Left lung (tissue), 4 donors: ENCODE measurements at regions not wholly inside any gene's neighbourhood (a gene's known extent, or its start where the extent isn't known, plus 50 kb on each side); places are given as distances from the start of the nearest gene placed in this dataset.

Source experiments
- ATAC-seq: fragments of 200-7000 bp; cut with Tn5 transposase; one replicate; pipeline ENCODE4 v1.9.1; 2020; ENCODE audit warnings: moderate library complexity
- DNase-seq, 4 donors: peaks; one replicate each; pipeline ENCODE4 v3.0.0-alpha.2; 2013 to 2020
- H3K27ac ChIP-seq, 2 donors: fragments of 200-600 bp; sonication (generic) in 1 of 2; one replicate each; pipeline versions ENCODE4 v1.5.0 to v1.8.0; 2020 to 2021
- H3K27me3 ChIP-seq, 2 donors: fragments of 200-600 bp; sonication (generic) in 1 of 2; one replicate each; pipeline versions ENCODE4 v1.5.0 to v1.8.0; 2020 to 2021
- H3K36me3 ChIP-seq, 2 donors: fragments of 200-600 bp; sonication (generic) in 1 of 2; one replicate each; pipeline versions ENCODE4 v1.5.0 to v1.8.0; 2020 to 2021
- H3K4me1 ChIP-seq, 2 donors: fragments of 200-600 bp; one replicate each; pipeline ENCODE4 v1.8.0; 2021
- H3K4me3 ChIP-seq, 2 donors: fragments of 200-600 bp; sonication (generic) in 1 of 2; one replicate each; pipeline versions ENCODE4 v1.5.0 to v1.8.0; 2020 to 2021; ENCODE audit warnings: mild to moderate bottlenecking in 1 of 2
- H3K9me3 ChIP-seq, 2 donors: fragments of 200-600 bp; sonication (generic) in 1 of 2; one replicate each; pipeline versions ENCODE4 v1.5.0 to v1.8.0; 2020 to 2021
- CTCF ChIP-seq, 2 donors: fragments of 200-600 bp; sonication (generic) in 1 of 2; IDR thresholded peaks; one replicate each; pipeline versions ENCODE4 v1.5.0 to v1.8.0; 2021; ENCODE audit warnings: antibody characterized with exemption in 2 of 2
- intact Hi-C, 2 donors: fragments of 100-400 bp; cut with DNase I; formaldehyde crosslinking; loops; one replicate each; pipeline versions ENCODE4 v1.11.2 to v1.14.2; 2022
- donor health status: DM: no; HTN: yes; CAD: no.
- donor health status: DM: no; HTN: no; CAD: no.

- H3K9me3 ChIP-seq, result peaks cover 0 to 4% of the 10 kb centered on the region in 2 donors
- no peak overlapping the region for H3K4me3 ChIP-seq
- DNase-seq, result no peak
- intact Hi-C loops, result no loop called here
- H3K4me1 ChIP-seq, result no peaks in the 10 kb centered on the region
- ATAC-seq, result no peak
- H3K27me3 ChIP-seq, result no peaks in the 10 kb centered on the region
- H3K27ac ChIP-seq, result no peak overlapping the region
- no peak for TF ChIP-seq CTCF (IDR thresholded peaks at IDR 0.05)
- no peaks in the 10 kb centered on the region for H3K36me3 ChIP-seq
These were observed 1554.7 kb upstream of the TENM4 start for GRCh38 chr11:80995523-80995922.

GRCh38 chr11:80993536-80993935 lies 1552.7 kb upstream of the TENM4 start:
- DNase-seq (no peak), ATAC-seq (no peak)
- Histone ChIP-seq H3K36me3 (no peaks in the 10 kb centered on the region), H3K27me3 (no peaks in the 10 kb centered on the region), H3K27ac (no peak overlapping the region), H3K9me3 (peaks cover 0 to 4% of the 10 kb centered on the region in 2 donors), H3K4me3 (no peak overlapping the region), H3K4me1 (no peaks in the 10 kb centered on the region)
- intact Hi-C loops, result no loop called here
- TF ChIP-seq CTCF (IDR thresholded peaks at IDR 0.05), result no peak

- no peaks in the 10 kb centered on the region for H3K4me1 ChIP-seq
These were observed 1550.1 kb upstream of the TENM4 start for GRCh38 chr11:80990885-80991284.

GRCh38 chr11:80987171-80987570 lies 1546.3 kb upstream of the TENM4 start:
- Histone ChIP-seq H3K36me3 (no peaks in the 10 kb centered on the region), H3K9me3 (peaks cover 0 to 4% of the 10 kb centered on the region in 2 donors), H3K4me3 (no peak overlapping the region), H3K27me3 (no peaks in the 10 kb centered on the region), H3K4me1 (no peaks in the 10 kb centered on the region), H3K27ac (no peak overlapping the region)
- ATAC-seq (no peak), DNase-seq (no peak)
- TF ChIP-seq CTCF (IDR thresholded peaks at IDR 0.05), result no peak
- intact Hi-C loops, result no loop called here

More at GRCh38 chr11:80990885-80991284, 1550.1 kb upstream of the TENM4 start:
- Histone ChIP-seq H3K27me3 (no peaks in the 10 kb centered on the region), H3K4me3 (no peak overlapping the region), H3K9me3 (peaks cover 0 to 4% of the 10 kb centered on the region in 2 donors), H3K36me3 (no peaks in the 10 kb centered on the region), H3K27ac (no peak overlapping the region)
- no peak for DNase-seq
- ATAC-seq, result no peak
- intact Hi-C loops, result no loop called here
- no peak for TF ChIP-seq CTCF (IDR thresholded peaks at IDR 0.05)

- H3K27ac ChIP-seq, result no peak overlapping the region
- ATAC-seq, result no peak
- no peak for DNase-seq
- no peak overlapping the region for H3K4me3 ChIP-seq
- H3K9me3 ChIP-seq, result peaks cover 0 to 4% of the 10 kb centered on the region in 2 donors
- H3K36me3 ChIP-seq, result no peaks in the 10 kb centered on the region
- intact Hi-C loops, result no loop called here
- H3K27me3 ChIP-seq, result no peaks in the 10 kb centered on the region
- H3K4me1 ChIP-seq, result no peaks in the 10 kb centered on the region
- TF ChIP-seq CTCF (IDR thresholded peaks at IDR 0.05), result no peak
These were observed 1545.7 kb upstream of the TENM4 start for GRCh38 chr11:80986421-80987074.
